ENCODE measurements at regions not wholly inside any gene's neighbourhood (a gene's known extent, or its start where the extent isn't known, plus 50 kb on each side); places are given as distances from the start of the nearest gene placed in this dataset.

GRCh38 chr22:22106855-22107254, 124.3 kb upstream of the TOP3B start:
- TF ChIP-seq POLR2A (IDR thresholded peaks at IDR 0.05) (no peak), CTCF (IDR thresholded peaks at IDR 0.05) (no peak), POLR2AphosphoS5 (IDR thresholded peaks at IDR 0.05) (no peak), EP300 (IDR thresholded peaks at IDR 0.05) (no peak)
- Histone ChIP-seq H3K27me3 (no peaks in the 10 kb centered on the region), H3K9me3 (no peaks in the 10 kb centered on the region), H3K4me1 (no peaks in the 10 kb centered on the region), H3K4me3 (no peak overlapping the region), H3K27ac (no peak overlapping the region), H3K36me3 (no peaks in the 10 kb centered on the region)
- intact Hi-C loops (cut with DNase I), result no loop called here
- no peak for DNase-seq

GRCh38 chr22:22105364-22105763, 122.8 kb upstream of the TOP3B start:
- Histone ChIP-seq H3K27me3 (no peaks in the 10 kb centered on the region), H3K36me3 (no peaks in the 10 kb centered on the region), H3K27ac (no peak overlapping the region), H3K4me1 (no peaks in the 10 kb centered on the region), H3K4me3 (no peak overlapping the region), H3K9me3 (no peaks in the 10 kb centered on the region)
- DNase-seq, result no peak
- intact Hi-C loops (cut with DNase I), result no loop called here
- WGBS, 2 donors, result 73 to 86% methylated on average over 2 of the region's 2 CpGs
- TF ChIP-seq POLR2A (IDR thresholded peaks at IDR 0.05) (no peak), EP300 (IDR thresholded peaks at IDR 0.05) (no peak), POLR2AphosphoS5 (IDR thresholded peaks at IDR 0.05) (no peak), CTCF (IDR thresholded peaks at IDR 0.05) (no peak)

GRCh38 chr22:22103078-22103875, 120.7 kb upstream of the TOP3B start:
- no peaks in the 10 kb centered on the region for H3K9me3 ChIP-seq
- no peaks in the 10 kb centered on the region for H3K36me3 ChIP-seq
- no peaks in the 10 kb centered on the region for H3K4me1 ChIP-seq
- intact Hi-C loops (cut with DNase I), result no loop called here
- TF ChIP-seq POLR2A (IDR thresholded peaks at IDR 0.05), result no peak
- TF ChIP-seq EP300 (IDR thresholded peaks at IDR 0.05), result no peak
- TF ChIP-seq CTCF (IDR thresholded peaks at IDR 0.05), result no peak
- no peak for TF ChIP-seq POLR2AphosphoS5 (IDR thresholded peaks at IDR 0.05)
- H3K27me3 ChIP-seq, result no peaks in the 10 kb centered on the region
- no peak for DNase-seq
- H3K4me3 ChIP-seq, result no peak overlapping the region
- whole genome bisulfite sequencing, 2 donors, result 69 to 74% methylated on average over 8 of the region's 8 CpGs
- H3K27ac ChIP-seq, result no peak overlapping the region

GRCh38 chr22:22099833-22100812, 117.5 kb upstream of the TOP3B start:
- intact Hi-C loops (cut with DNase I), result no loop called here
- no peaks in the 10 kb centered on the region for H3K27me3 ChIP-seq
- DNase-seq, result no peak
- no peaks in the 10 kb centered on the region for H3K4me1 ChIP-seq
- no peaks in the 10 kb centered on the region for H3K9me3 ChIP-seq
- no peaks in the 10 kb centered on the region for H3K36me3 ChIP-seq
- TF ChIP-seq EP300 (IDR thresholded peaks at IDR 0.05), result no peak
- no peak for TF ChIP-seq POLR2AphosphoS5 (IDR thresholded peaks at IDR 0.05)
- TF ChIP-seq POLR2A (IDR thresholded peaks at IDR 0.05), result no peak
- TF ChIP-seq CTCF (IDR thresholded peaks at IDR 0.05), result no peak
- no peak overlapping the region for H3K27ac ChIP-seq
- WGBS, 2 donors, result 67 to 68% methylated on average over 11 of the region's 11 CpGs
- H3K4me3 ChIP-seq, result no peak overlapping the region

All from sigmoid colon (tissue), 6 donors.